Ureter (tissue), 1 donor: ENCODE measurements at regions not wholly inside any gene's neighbourhood (a gene's known extent, or its start where the extent isn't known, plus 50 kb on each side); places are given as distances from the start of the nearest gene placed in this dataset.
"Not testable (repeated sequence)": the region's sequence is repeated elsewhere in the genome, so short reads cannot be mapped to it uniquely, and the experiment has no call there.

ENCODE experiments used
- DNase-seq: peaks from one replicate; pipeline ENCODE4 v3.0.0-alpha.2; 2020; ENCODE audit warnings: low spot score
- donor health status: DM: yes; HTN: yes; CAD: no.

DNA sequence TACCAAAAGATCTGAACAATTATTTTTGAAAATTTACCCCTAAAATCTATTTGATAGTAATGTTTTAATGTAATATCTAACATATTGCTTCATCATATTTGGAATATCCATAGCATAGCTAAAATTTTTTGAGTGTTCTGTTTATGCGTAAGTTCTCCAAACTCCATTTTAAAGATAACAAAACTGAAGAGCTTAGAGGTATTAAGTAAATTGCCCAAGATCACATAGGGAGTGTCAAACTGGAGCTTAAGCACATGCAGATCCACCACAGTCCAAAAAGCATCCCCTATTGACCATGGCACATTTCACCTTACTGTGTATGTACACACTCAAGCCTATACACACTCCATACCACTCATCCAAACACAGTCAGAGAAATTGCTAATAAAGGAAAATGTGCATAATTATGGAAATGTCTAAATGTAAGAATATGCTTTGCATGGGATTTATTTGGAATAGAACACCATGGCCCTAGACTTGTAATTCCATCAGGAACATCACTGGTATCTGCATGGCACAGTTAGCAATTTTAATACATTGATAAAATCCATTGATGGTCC, 85.2 kb upstream of the TGFBR2 start:
- no peak for DNase-seq

DNA sequence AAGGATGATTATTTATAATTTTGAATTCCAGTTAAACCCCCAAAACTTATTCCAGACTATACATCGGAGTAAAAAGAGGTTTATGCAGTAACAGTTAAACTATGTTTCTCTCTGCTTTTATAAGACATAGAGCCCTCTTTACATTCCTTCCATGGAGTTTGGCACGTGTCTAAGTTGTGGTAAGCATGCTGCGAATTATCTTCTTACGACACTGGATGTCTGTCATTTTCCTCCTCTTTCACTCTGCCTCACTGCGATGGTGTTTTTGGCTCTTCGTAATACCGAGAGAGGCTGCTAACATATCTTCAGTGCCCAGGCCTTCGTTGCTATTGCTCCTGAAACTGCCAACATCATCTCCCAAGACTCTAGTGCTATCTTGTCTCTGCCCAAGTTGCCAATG, 83.9 kb upstream of the TGFBR2 start:
- no peak for DNase-seq

DNA sequence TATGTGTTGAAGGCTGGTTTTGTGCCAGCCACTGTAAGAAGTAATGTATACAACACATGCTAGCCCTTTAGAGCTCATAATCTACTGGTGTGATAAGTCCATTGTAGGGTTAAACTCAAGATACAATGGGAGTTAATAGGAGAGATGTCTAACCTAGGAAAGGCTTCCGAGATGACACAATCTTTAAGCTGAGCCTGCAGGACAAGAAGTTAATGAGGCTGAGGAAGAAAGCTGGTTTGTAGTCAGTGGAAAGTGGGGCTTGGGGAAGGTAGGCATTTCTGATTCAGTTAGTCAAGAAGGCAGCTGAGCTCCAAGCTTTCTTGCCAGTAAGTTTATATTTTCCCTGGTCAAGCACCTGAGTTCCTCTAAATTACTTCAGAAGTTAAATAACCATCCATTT, 83.0 kb upstream of the TGFBR2 start:
- no peak for DNase-seq

DNA sequence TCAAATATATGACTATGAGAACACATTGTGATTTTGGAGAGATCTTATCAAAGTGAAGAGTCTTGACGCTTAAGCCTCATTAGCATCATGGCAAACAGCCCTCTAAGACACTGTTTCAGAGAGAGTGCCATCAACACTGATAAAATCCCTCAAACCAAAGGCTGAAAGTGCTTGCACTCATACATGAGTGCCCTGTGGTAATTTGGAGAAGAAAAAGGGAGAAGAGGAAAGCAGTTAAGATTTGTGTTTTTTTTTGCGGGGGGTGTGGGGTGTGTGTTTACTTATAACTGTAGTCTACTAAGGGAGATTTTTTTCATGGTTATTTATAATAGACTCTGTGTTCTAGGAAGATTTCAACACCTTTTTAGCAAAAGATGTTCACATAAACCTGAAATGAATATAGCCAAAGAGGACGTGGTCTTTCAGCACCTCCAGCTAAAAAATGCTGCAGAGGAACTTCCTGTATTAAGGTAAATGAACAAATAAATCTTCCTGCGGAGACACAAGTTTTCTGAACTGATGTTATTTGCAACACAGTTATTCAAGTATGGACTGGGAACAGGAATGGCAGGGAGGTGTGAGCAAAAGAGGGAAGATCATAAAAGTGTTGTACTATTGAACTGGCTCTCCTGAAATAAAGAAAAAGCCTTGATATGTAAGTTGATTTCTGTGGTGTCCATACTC, 81.9 kb upstream of the TGFBR2 start:
- DNase-seq: no peak

DNA sequence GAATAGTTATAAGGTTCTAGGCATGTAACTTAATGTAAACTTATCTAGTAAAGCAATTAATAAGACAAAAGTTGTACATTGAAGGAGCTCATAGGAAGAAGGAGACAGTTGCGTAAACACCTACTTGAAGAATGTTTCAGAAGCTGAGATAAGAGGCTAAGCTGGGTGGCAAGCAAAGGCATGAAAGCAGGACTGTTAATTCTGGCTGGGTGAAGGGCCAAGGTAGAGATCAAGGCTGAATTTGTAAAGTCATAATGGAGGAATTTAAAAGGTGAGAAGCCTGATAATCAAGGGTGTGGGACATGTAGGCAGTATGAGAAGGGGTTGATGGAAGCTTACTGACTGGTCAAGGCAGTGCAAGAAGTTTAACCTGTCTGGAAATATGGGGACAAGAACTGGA, 80.4 kb upstream of the TGFBR2 start:
- DNase-seq: no peak

DNA sequence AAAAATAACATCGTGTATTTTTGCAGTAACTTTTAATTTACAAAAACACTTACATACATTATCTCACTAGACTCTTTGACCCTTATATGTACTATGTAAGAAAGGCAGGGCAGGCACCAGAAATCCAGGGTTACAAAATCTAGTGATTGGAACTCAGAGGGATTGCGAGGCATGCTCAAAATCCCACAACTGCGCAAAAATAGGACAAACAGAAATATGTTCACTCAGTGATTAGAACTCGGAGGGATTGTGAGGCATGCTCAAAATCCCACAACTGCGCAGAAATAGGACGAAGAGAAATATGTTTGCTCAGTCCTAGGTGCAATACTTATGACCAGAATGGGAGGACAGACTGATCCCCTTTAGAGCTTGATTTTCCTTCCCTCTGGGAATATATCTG, 79.2 kb upstream of the TGFBR2 start:
- no peak for DNase-seq

DNA sequence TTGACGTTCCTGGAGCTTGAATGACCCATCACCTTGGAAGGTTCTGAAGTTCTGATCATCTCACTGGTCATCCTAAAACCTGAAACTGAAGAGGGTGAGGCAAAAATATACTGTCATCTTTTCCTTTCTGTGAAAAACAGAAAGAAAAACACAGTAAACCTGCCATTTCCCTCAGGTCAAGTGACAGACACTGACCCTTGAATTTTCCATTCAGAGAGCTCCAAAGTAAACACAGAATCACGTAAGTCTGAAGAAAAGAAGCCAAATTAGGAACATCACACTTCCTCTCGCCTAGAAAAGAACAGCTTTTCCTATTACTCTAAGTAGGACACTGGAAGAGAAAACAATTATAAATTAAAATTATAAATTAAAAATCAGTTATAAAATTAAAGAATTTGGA, 78.7 kb upstream of the TGFBR2 start:
- no peak for DNase-seq

DNA sequence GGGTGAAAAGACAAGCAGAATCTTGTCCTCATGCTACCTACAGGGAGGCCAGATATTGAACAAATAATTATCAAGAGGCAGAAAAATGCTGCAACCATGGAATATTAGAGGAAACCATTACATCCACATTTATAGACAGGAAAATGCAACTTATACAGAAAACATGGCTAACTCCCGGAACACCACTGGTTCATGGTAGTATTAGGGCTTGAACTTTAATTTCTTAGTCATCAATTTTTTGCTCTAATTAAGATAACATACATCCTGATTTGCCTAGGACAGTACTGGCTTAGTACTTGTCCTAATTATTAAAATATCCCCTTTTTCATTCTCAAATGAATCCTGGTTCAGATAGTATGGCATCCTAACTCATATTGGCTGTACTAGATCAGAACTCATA, 76.3 kb upstream of the TGFBR2 start:
- no peak for DNase-seq

DNA sequence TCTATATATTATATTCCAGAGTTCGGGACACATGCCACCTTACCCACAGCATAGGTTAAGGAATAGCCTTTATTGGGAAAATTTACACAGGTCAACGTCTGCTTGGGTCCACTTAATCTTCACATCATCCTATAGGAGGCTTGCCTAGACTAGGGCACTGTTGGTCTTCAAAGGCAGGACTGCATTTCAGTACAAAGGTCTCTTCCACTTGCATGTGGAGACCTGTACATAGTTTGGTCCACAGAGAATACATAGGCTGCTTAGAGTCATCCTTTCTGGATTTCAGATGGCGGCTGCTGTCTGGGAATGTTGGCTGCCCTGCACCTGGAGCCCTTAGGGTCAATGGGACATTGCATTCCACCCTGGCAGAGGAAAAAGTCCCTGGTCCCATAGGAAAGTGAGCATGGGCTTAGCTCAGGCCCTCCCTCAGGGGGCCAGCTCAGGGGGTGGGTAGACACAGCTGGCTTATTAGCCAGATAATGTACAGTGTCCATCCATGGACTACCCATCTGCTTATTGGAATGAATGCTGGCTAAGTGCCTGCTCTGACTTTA, 75.3 kb upstream of the TGFBR2 start:
- no peak for DNase-seq

DNA sequence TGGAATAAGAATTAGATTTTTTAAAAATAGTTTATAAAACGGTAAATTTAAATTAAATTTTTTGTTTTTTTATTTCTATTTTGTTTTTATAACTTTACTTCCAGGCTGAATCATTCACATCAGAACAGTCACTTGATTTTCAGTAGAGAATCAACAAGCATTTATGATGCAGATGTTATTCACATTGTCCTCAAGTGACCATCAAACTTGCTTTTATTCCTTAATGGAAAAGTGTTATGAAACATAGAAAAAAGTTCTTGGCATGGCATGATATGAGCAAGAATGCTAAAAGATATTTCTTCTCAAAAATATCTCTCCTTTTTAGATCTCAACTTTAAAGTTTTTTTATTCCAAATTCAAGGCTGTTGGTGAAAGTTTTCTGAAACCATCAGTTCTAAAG, 70.9 kb upstream of the TGFBR2 start:
- no peak for DNase-seq

DNA sequence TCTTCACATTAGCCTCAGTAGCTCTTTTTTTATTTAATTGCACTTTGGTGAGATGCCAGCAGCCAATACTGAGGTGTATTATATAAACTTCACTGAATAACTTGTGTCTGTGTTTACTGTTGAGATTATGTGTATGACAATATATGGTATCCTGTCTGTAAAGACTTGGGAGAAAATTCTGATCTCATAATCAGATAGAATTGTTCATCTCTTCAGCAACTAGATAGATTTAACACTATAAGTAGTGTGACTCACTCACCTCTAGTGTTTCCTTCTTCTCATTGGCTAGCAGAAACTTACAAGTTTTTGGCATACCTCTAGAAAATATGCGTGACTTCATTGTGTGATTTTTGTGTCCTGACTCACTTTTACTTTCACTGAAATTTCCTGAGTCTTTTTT, 67.6 kb upstream of the TGFBR2 start:
- DNase-seq: no peak

DNA sequence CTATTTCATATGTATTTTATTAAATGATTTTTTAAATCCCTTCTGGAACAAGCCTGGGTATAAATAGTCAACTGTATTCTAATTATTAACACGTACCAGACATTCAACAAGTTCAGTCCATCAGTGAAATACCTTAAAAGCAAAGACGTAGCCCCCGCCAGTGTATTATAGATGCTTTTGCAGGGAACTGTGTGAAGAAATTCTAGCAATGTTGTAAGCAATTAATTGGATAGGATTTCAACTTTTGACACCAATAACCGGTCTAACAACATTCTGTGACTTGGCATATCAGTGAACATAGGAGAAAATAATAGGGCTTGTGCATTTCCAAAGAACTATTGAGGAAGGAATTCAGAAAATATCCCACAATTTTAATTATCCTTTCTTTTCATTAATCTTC, 67.2 kb upstream of the TGFBR2 start:
- no peak for DNase-seq

DNA sequence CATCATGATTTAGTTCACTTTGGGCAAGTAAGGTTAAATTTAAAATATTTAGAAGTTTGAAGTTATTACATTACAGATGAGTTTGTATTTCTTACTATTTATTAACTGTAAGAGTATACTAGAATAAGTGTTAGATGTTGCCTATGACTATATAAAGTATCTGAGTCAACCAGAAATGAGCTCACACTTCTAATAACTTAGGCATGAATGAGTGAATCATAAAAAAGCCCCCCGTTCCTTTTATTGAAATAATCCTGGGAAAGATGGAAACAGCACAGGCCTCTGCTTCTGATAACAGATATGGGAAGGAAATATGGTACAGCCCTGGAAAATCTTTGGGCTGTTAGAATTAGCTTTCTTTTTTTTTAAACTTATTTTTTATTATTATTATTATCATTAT, 66.6 kb upstream of the TGFBR2 start:
- no peak for DNase-seq

DNA sequence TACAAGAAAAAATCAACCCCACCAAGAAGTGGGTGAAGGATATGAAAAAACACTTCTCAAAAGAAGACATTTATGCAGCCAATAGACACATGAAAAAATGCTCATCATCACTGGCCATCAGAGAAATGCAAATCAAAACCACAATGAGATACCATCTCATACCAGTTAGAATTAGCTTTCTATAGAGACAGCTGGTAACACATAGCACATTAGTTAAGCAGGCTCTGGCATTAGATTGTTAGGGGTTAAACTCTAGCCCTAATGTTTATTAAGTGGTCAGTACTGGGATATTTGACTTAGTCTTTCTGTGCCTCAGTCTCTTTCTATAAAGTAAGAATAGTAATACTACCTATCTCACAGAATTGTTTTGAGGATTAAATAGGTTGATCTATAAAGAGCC, 65.2 kb upstream of the TGFBR2 start:
- not testable (repeated sequence) for DNase-seq

DNA sequence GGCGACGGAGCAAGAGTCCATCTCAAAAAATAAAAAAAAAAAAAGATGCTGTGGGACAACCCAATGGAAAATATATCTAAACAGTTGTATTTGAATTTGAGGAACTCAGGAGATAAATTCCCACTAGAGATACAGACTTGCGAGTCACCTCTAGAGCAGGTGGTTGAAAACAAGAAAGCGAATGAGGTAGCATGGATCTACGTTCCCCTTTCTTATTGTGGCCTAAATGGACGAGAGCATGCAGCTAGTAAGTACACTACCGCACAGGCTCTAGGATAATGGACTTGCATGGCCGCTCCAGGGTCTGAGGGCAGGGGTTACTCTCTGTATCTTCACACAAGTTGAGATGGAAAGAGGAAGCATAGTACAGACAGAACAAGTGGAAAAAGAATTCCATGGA, 63.5 kb upstream of the TGFBR2 start:
- DNase-seq: no peak

DNA sequence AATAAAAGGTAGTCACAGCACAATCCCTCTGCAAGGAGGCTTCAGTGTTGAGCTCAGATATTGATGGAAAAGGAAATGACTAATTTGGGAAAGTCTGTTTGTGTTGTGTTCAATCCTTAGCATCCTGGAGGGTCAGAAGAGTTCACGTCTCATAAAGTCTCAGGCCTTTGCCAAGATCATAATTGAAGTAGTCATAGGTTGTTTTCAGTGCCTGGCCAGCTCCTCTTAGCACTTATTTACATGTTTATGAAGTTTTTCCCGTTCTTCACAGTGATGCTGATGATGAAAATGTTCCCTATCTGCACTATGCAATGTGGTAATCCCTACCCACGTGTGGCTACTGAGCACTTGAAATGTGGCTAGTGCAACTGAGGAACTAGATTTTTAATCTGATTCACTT, 61.6 kb upstream of the TGFBR2 start:
- DNase-seq: no peak

DNA sequence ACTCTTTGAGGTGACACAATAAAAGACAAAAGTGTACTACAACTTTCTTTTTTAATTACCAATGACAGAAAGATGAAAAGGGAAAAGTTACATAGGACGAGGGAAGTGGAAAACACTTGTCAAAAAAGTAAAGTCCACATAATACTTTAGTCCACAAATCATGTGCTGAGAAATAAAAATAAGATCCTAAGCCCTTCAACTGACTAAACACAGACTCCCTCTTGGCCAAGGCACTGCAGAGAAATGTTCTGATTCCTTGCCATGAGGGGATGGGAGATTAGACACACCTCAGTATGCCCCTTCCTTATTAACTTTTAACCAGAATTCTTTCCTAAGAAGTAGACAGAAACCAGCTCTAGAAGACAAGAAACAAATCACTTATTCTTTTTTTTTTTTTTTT, 59.5 kb upstream of the TGFBR2 start:
- no peak for DNase-seq

DNA sequence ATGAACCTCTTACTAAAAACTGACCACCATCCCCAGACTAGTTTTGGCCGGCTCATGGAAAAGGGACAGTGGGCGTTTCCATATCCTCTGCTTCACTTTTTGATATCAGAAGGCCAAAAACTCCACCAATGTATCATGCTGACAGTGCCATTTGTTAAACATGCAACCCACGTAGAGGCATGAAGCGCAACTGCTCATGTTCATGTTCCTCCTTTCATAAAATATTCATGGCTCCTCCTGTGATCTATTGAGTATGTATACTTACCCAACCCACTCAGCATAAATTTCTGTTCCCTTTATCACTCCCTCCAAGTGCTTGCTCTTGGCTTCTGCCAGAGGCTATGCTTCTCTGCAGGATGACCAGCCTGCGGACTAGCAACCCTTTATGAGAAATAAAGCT, 58.7 kb upstream of the TGFBR2 start:
- DNase-seq: no peak

DNA sequence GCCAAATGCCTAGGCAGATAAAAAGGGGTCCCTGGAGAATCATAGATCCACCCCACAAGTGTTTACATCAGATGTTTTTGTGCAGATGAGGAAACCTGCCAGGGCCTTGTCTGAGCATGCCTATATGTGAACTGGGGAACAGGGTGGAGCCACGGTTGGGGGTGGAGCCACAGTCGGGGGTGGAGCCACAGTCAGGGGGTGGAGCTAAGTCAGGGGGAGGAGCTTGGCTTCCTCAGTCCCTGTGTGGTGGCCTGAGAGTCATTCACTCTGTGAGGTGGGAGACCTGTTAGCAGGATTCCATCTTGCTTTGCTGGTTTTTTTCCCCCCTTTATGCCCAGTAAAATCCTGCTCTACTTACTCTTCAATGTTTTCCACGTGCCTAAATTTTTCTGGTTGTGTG, 57.8 kb upstream of the TGFBR2 start:
- DNase-seq: no peak

DNA sequence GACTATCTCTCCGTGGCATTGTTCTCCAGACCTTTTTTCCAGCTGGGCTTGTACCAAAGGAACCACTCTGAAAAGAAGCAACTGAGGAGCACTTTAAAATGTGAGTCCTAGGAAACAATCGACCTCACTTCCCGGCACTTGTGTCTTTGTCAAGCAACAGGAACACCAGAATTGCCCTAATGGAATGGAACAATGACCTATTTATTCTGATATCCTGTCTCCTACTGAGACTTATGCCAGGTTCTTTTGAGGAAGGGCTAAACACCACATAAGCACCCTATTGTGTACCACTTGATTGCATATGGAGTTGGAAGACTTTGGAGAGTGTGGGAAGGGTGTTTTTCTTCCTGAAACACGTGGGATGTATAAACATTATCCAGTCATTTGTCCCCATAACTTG, 56.8 kb upstream of the TGFBR2 start:
- DNase-seq: no peak

DNA sequence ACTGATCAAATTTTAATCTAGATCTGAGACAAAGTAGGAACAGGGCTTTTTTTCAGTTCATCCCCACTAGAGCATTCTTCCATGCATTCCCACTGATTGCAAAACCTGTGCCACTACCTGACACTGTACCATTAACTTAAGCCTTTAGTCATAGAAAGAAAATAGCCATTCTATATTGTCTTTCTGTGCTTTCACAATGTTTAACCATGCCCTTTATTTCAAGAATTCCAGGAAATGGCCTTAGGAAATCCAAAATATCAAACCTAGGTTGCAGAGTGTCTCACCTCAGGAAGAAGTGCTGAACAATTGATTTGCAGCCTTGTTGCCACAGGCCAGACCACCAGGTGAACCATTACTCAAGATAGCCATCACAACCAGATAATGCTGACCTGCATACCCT, 56.2 kb upstream of the TGFBR2 start:
- no peak for DNase-seq

DNA sequence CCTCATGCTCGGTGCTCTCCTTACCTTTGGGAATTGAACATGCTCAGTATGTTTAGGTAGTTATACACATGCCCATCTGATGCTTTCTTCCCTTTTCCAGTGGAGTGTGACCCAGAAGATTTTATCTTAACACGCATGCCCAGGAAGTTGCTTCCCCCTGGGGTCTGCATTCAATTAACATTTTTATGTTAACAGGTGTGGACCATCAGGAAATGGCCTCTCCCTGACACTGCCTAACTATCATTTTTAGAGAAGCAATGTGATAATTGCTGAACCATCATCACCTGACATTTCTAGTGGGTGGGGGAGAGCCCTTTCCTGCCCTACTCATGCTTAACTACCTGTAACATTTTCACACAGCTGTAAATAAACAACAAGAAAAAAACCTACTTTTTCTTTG, 55.1 kb upstream of the TGFBR2 start:
- DNase-seq: no peak

DNA sequence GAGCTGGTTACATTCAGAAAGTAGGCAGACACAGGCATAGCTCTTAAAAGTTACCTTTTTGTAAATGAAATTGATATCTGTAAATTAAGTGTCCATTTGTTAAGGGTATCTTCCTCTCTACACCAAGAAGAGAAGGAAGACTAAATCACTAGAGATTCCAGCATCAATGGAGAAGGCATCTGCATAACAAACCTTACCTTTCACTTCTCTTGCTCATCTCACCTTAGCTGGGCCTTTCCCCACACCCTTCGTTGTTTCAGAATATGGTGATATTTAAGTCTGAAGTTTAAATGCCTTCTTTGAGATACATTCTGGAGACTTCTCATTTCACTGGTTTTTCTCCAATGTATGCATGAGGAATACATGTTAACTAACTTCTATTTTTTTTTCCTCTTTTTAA, 54.5 kb upstream of the TGFBR2 start:
- no peak for DNase-seq
